HepG2 (cell line): ENCODE measurements at regions not wholly inside any gene's neighbourhood (a gene's known extent, or its start where the extent isn't known, plus 50 kb on each side); places are given as distances from the start of the nearest gene placed in this dataset.

Experiments used
- CAMTA2 ChIP-seq: sonication (generic); formaldehyde crosslinking; IDR thresholded peaks from 2 replicates; pipeline ENCODE4 v1.4.0; 2020; ENCODE audit warnings: mild to moderate bottlenecking, missing genetic modification reagents, borderline replicate concordance
- HDAC6 ChIP-seq: fragments of 200-600 bp; sonication (generic); IDR thresholded peaks from 2 replicates; pipeline ENCODE4 v1.7.0; 2017; ENCODE audit warnings: mild to moderate bottlenecking, antibody characterized with exemption, low read length, low read depth
- KLF13 ChIP-seq: sonication (generic); formaldehyde crosslinking; IDR thresholded peaks from 2 replicates; pipeline ENCODE4 v1.4.0; 2020; ENCODE audit warnings: mild to moderate bottlenecking, missing genetic modification reagents
- ZZZ3 ChIP-seq: sonication (generic); formaldehyde crosslinking; IDR thresholded peaks from 2 replicates; pipeline ENCODE4 v1.4.0; 2020; ENCODE audit warnings: missing genetic modification reagents, mild to moderate bottlenecking, borderline replicate concordance
- TF ChIP-seq, protein P1 (sequence below): sonication (generic); formaldehyde crosslinking; IDR thresholded peaks from 2 replicates; pipeline ENCODE4 v1.5.0; 2020; ENCODE audit warnings: mild to moderate bottlenecking, missing genetic modification reagents, moderate library complexity

DNA sequence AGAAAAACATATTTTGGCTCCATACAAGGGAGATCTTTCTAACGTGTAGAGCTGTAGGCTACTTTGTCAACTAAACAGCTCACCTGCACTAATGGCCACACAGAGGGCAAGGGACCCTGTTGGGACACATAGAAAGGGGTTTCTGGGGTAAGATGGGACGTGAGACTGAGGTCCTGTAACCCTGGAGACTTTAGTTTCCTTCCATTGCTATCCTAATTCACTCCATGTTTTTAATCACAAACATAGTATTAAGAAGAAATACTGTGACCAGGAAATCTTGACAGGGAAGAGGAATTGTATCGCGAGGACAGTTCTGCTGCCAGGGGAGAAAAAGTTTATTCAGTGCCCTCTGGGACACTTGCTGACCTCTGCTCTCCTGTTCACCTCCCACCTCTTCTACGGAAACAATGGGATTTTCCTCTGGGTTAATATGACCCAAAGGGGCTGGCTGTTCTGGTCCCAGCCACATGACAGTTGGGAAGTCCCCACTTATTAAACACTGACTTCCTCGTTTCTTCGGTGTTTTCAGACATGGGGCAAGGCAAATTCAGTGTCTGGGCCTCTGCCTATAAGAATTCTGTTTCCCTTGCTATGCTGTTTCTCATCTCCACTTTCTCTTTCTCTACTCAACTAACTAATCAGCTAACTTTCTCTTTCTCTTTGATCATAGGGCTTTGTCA lies 106.9 kb upstream of the SEMA6A start:
- TF ChIP-seq HDAC6, result no peak
- TF ChIP-seq, protein P1, sequence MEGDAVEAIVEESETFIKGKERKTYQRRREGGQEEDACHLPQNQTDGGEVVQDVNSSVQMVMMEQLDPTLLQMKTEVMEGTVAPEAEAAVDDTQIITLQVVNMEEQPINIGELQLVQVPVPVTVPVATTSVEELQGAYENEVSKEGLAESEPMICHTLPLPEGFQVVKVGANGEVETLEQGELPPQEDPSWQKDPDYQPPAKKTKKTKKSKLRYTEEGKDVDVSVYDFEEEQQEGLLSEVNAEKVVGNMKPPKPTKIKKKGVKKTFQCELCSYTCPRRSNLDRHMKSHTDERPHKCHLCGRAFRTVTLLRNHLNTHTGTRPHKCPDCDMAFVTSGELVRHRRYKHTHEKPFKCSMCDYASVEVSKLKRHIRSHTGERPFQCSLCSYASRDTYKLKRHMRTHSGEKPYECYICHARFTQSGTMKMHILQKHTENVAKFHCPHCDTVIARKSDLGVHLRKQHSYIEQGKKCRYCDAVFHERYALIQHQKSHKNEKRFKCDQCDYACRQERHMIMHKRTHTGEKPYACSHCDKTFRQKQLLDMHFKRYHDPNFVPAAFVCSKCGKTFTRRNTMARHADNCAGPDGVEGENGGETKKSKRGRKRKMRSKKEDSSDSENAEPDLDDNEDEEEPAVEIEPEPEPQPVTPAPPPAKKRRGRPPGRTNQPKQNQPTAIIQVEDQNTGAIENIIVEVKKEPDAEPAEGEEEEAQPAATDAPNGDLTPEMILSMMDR (CRISPR knock-in tag), result no peak
- no peak for TF ChIP-seq CAMTA2 (CRISPR knock-in tag)
- TF ChIP-seq KLF13 (CRISPR knock-in tag), result no peak
- no peak for TF ChIP-seq ZZZ3 (CRISPR knock-in tag)
